Hematopoietic multipotent progenitor cell treated with erythropoietin and hydrocortisone succinate and interleukin-3 and kit ligand, for 8 days (in vitro differentiated cells): ENCODE measurements at regions not wholly inside any gene's neighbourhood (a gene's known extent, or its start where the extent isn't known, plus 50 kb on each side); places are given as distances from the start of the nearest gene placed in this dataset.

ENCODE experiments used
- DNase-seq: peaks from one replicate; pipeline ENCODE4 v3.0.0-alpha.2; 2015

- no peak for DNase-seq
These were observed 137.5 kb upstream of the MGMT start for GRCh38 chr10:129329385-129330055.

DNA sequence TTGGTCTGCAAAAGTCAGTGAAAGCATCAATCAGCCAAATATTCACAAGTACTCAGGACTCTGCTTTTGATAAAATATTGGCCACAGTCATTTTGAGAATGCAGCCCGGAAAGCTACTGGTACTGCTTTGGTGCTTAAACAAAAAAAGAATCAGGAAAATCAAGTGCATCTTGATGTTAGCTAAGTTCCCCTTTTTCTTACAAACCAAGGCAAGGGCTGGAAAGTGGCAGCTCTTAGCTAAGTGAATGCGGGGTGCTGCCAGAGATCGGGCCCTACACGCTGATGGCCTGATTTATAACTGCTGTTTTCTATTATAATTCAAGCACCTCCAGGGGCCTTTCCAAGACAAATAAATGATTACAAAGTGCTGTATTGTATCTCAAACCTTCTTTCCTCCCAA, 136.8 kb upstream of the MGMT start:
- no peak for DNase-seq

- no peak for DNase-seq
These were observed 135.7 kb upstream of the MGMT start for GRCh38 chr10:129331207-129331838.

- no peak for DNase-seq
These were observed 135.2 kb upstream of the MGMT start for GRCh38 chr10:129331839-129332220.

GRCh38 chr10:129332476-129332875, 134.6 kb upstream of the MGMT start:
- peak; percentile 35 for DNase-seq

DNA sequence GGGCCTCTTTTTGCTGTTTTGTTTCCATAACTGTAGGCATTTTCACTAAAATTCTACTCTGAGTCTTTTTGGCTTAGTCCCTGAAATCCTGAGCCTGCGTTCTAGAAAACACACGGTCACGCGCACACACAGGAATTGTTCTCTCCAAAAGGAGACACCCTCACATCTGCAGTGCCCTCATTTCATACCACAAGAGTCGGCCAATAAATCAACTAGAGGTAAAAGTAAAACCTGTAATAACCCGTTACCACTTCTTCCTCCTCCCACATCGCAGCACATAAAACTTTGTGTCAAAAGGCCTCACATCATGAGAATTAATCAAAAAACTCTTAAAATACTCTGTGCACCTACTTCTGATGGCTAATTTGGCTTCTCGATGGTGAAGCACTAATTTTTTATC, 133.3 kb upstream of the MGMT start:
- DNase-seq, result no peak

- DNase-seq, result no peak
These were observed 132.8 kb upstream of the MGMT start for GRCh38 chr10:129334266-129334665.

DNA sequence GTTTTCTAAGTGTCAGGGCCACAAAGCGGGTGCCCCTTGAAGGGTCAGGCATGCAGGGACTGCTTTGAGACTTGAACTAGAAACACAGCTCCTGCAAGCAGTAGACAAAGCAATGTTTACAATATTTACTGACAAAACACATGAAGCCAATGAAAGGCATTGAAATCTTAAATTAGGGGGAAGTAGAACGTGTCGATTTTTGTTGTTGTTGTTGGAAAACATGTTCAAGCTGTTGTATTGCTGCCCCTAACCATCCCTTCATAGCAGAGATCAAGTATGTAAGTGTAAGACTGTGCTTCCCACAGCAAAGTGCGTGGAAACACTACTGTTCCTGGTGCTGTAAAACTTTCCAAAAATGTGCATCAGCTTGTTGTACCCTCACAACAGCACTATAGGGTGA, 131.6 kb upstream of the MGMT start:
- no peak for DNase-seq

- no peak for DNase-seq
These were observed 131.1 kb upstream of the MGMT start for GRCh38 chr10:129335942-129336341.

- no peak for DNase-seq
These were observed 127.8 kb upstream of the MGMT start for GRCh38 chr10:129339191-129339590.

DNA sequence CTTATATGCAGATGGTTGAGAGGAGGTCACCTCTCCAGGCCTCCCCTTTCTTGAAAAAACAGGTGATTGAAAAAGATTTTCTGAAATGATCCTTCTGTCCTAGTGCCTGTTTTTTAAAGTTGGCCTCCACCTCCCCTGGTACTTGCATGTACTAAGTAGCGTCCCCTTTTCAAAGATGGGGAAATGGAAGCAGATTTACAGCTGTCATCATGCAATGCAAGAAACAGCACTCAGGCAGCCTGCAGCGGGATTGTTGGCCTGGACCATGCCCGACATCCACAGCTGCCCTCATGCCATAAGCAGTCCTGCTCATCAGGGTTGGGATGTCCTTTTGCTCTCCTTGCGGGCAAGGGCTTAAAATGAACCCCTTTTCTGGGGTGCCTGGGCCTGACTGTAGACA, 127.2 kb upstream of the MGMT start:
- DNase-seq, result no peak

DNA sequence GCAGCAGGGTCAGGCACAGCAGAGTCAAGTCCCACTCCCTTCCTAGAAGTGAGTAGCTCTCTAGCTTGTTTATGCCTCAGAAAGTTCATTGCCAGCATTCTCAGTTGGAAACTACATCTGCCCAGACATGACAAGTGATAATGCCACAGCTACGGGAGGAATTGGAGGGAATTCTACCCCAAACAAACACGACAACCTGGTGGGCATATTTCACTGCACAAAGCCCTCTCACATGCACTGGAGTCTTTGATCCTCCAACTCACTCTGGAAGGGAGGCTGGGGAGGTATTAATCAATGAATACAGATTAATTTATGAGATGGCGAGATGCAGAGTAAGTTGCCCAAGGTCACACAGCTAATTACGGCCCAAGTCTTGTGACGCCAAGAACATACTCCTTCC, 126.0 kb upstream of the MGMT start:
- DNase-seq, result no peak

DNA sequence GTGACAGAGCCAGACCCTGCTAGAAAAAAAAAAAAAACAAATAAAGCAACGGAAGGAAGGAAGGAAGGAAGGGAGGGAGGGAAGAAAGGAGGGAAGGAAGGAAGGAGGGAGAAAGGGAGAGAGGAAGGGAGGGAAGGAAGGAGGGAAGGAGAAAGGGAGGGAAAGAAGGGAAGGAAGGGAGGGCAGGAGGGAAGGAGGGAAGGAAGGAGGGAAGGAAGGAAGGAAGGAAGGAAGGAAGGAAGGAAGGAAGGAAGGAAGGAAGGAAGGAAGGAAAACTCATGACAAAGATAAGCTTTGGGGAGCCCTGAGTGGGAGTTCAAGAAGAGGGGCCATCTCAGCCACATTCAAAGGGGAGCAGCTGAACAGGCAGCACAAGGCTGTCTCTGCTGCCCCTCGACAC, 124.7 kb upstream of the MGMT start:
- no peak for DNase-seq

DNA sequence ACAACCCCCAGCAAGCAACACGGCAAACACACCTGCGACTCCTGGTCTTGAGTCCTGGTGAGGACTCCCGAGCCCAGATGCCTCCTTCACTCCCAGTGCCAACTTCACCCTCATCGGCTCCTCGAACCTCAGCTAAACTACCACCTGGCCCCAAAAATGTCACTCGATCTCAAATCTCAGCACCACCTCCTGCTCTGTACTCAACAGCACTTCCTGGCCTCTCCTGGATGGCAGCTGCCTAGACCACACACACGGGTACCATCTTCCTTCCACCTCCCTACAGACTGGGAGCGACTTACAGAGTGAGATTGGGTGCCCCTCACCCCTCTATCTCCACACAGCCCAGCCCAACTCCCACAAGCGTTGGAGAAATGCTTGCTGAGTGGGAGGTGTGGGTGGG, 123.9 kb upstream of the MGMT start:
- no peak for DNase-seq

GRCh38 chr10:129344103-129344502, 122.9 kb upstream of the MGMT start:
- DNase-seq, result no peak

GRCh38 chr10:129344731-129345355, 122.2 kb upstream of the MGMT start:
- DNase-seq, result no peak

- DNase-seq, result no peak
These were observed 121.3 kb upstream of the MGMT start for GRCh38 chr10:129345763-129346162.

- DNase-seq, result no peak
These were observed 116.4 kb upstream of the MGMT start for GRCh38 chr10:129350690-129351089.

GRCh38 chr10:129353101-129353500, 113.9 kb upstream of the MGMT start:
- no peak for DNase-seq

DNA sequence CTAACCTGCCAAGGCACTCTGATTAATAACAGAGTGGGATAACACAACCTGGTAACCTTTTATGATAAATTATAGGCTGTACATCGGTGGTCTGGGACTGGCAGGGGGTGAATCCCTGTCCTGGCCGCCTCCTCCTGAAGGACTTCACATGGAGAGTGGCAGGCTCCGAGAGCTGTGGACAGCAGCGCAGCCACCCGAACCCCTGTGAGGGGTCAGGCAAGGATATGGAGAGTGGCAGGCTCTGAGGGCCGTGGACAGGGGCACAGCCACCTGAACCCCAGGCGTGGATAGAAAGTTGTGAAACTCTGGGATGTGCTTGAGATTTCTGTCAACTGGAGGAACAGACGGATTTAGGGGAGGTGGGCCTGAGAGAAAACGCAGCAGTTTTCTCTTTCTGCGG, 107.0 kb upstream of the MGMT start:
- no peak for DNase-seq

- DNase-seq, result no peak
These were observed 105.2 kb upstream of the MGMT start for GRCh38 chr10:129361676-129362376.

GRCh38 chr10:129364949-129365348, 102.1 kb upstream of the MGMT start:
- DNase-seq, result no peak

DNA sequence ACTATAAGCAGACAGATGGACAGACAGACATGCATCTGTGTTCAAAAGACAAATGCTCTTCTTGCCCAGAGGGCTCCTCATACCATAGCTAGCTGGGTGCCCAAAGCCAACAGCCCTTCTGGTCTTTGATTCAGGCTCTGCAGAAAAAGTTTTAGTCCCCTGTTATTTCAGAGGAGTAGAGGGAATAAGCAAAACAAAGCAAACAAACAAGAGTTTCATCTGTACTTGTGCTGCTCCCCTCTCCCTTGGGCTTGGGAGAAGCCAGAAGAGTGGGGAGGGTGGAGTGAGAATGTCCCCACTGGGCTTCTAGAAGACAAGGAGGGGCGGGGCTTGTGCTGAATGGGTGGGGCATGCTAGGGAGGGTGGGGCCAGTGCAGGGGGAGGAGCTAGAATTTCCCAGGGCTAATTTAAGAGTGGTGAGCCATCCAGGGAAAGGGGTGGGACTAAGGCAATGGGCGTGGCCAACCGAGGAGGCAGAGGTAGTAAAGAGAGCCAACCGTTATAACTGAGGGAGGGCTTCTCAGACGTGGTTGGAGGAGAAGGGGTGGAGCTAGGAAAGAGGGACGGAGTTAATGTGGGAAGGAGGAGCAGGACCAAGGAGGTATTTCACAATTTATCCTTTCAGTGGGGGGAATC, 101.2 kb upstream of the MGMT start:
- DNase-seq, result peak; percentile 14

DNA sequence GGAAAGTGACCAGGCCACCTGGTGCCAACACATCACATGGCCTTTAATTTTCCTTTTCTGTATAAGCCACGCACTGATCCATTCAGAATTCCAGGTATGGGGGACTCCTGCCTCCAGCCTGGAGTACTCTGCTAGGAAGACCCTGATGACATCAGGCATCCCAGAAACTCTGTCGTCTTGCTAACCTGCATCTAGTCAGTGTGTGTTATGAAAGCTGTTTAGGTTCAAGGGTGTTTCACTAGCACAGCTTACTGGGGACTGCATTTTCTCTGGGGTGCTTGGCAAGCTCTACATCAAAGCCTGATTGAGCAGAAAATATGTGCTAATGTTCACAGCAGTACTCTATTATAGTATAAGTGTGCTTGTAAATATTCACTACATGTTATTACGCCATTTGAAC, 100.6 kb upstream of the MGMT start:
- no peak for DNase-seq
